GM21381 (cell line): ENCODE measurements at regions not wholly inside any gene's neighbourhood (a gene's known extent, or its start where the extent isn't known, plus 50 kb on each side); places are given as distances from the start of the nearest gene placed in this dataset.

ENCODE experiments used
- ATAC-seq: cut with Tn5 transposase; IDR thresholded peaks from one replicate; pipeline ENCODE4 v1.9.1; 2021; ENCODE audit warnings: mild to moderate bottlenecking, moderate library complexity; ENCODE audit not compliant: unreplicated experiment

DNA sequence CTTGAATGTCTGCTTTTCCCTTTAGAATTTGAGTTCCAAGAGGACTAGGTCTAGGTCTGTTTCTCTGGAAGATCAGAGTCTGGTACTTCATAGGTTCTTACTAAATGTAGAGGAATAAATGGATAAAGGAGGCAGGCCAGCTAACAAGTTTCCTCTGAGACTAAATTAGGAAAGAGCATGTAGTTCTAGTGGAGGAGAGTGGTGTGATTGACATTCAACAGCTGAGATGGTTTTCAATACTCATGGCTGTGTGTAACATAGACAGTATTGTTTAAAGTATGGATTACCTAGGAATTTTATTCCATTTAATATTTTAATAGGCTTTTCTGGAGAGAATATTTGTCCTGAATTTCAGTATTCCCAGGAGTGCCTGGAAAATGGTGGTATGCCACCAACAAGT is 364.7 kb downstream of the METTL15 start:
- no peak for ATAC-seq

DNA sequence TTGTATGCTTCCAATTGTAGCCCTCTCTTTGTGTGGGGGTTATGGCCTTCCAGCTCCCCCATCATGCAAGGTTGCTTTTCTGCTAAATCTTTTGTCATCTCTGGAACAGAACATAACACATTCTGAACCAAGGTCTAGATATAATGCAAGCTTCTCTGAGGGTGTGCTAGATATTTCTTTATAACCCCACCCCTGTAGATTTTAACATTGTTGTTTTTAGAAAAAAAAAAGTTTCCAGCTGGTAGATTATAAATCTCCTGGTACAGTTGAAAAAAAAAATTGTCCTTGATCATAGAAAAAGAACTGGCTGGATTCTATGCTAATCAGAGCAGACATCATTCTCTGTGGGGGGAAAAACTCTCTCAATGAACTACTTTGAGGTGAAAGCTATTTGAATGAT is 363.3 kb downstream of the METTL15 start:
- ATAC-seq, result no peak

DNA sequence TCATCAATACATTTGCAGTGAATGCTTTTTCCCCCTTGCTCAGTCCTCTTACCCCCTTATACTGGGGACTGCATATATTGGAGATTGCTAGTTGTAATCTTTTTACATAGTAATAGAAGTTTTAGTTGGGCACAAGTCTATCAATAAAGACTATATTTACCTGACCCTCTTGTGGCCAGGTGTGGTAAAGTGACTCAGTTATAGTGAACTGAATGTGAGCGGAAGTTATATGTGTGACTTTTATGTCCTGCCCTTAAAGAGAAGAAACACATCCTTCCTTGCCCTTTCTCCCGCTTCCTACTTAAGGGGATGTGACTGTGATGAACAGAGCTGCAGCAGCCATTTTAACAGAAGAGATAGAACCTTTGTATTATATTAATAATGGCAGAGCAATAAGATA is 362.0 kb downstream of the METTL15 start:
- ATAC-seq, result no peak

DNA sequence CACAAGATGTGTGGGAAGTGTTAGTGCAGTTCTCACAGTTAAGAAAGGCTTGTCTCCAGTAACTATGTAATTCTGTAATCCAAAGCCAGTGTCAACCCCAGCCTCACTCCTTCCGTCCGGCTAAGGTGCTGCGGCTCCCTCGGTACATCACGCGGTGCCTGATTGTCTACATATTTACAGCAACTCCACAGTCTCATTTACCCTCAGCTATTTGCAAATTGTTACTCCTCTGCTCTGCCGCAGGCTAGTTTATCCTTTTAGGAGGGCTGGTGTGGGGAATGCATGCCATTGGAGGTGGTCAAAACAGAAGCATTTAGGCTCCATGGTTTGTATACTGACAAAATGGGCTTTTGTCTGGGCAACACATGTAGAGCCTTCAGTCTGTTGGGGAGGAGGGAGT is 358.3 kb downstream of the METTL15 start:
- ATAC-seq, result no peak

DNA sequence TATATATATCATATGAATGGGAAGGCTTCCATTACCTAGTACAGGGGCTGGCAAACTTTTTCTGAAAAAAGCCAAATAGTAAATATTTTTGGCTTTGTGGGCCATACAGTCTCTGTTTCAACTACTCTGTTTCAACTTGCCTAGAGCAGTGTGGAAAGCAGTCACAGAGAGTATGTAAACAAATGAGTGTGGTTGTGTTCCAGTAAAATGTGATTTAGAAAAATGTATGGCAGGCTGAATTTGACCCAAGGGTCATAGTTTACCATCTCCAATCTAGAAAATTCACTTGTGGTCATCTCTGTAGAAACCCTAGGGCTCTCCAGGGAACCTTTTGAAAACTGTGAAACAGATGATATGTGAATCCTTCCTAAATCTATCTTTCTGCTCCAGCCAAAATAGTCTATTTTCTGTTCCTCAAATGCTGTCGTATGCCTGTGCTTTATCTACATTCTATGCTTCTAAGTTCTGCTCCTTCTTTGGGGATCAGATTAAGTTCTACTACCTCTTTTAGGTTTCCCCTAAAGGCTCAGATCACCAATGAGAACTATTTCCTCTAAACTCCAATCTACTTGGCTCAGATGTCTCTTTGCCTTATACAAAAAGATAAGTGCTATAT is 356.2 kb downstream of the METTL15 start:
- no peak for ATAC-seq

DNA sequence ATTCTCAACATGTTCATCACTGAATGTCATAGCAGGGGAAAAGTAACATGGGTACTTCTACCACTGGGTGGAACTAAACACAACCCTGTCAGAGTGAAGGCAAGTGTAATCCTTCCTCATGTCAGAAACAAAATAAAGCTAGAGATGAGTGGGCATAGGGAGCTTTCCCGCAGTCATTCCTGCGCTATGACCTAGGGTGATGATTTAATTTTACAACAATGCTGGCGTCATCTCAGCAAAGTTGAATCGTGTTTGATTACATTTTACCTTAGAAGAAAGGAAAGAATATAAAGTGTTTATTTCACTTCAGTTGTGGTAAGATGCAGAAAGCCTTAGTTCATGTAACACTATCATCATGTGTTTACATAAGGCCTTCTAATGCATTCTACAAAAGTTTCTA is 355.6 kb downstream of the METTL15 start:
- no peak for ATAC-seq

DNA sequence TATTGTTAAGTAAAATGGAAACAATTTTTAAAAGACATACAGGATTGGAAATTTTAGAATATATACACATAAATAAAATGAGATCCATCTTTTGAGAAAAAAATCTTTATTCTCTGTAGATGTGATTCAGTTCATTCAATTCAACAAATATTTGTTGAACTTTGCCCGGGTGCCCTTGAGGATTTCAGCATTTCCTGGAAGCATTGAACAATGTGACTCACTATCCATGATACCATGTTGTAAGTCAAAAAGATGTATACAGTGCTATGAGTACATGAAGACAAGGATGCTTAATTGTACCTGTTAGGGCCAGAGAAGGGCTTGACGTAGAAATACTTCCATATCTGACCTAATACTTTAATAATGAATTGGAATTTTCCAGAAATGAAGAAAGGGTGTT is 353.7 kb downstream of the METTL15 start:
- ATAC-seq, result no peak

DNA sequence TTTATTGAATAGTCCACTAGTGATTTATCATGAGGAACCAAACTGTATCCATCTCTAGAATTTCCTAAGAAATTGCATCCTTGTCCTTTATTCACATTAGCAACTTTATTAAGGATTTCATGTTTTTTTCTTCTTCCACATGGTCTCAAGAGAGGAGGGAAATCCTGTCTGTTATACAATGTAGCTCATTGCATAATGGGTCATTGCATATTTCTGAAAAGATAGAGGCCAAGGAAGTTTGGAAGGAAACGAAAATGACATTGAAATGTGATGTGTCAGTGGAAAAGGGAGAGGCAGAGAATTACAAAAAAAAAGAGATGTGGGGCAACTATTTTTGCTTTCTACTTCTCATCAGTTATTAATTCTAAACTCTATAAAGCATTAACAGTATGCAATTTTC is 353.1 kb downstream of the METTL15 start:
- ATAC-seq, result no peak

DNA sequence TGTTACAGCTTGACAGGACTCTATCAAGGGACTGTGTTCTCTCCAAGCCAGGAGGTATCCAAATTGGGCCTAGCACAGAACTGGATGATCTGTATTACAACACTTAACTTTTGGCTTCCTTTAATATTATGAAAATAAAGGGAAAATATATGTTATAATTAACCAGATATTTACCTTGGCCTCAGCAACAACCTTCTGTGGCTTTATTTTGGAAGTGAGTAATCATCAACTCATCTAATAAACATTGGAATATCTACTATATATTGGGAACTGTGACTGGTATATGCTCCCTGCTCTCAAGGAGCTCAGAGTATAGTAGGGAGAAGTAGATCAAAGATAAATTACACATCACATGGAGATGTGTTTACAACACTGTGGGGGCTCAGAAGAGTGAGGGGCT is 352.2 kb downstream of the METTL15 start:
- no peak for ATAC-seq

DNA sequence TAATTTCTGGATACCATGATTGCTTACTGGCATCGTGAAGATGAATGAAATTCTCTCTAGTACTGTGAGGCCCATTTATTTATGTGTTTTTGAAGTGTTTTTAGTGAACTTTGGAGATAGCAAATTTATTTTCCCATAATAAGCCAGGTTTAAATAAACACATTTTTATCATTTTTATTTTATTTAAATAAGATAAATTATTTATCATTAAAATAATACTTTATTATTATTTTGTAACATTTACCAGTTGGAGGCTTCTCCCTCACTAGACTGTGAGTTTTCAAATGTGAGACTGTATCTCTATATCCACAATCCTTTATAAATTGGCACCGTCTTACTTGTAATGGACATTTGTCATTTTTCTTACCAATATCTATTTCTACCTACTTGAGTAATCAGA is 351.7 kb downstream of the METTL15 start:
- no peak for ATAC-seq

DNA sequence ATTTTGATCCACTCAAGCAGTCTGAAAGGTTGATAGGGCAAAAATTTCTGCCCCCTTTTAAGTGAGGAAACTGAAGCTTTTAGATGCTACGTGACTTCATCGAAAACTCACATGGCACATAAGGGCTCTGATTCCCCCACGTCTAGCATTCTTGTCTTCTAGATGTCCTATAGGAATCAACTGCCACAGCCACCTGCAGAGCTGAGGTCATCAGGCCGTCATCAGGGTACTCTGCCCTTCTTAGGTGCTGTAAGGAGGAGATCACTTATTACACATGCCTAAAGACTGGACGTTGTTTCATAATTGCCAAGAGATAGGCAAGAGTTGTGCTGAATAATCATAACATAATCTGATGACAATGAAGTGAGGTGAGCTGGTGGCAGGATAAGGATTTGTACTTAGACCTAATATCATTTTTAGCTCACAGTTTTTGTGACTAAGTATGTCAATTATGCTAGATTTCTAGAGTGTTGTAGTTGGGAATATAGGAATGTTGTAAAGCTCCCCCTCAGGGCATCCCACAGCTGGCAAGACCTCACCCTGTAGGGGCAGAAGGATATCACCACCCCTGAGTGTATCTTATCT is 349.4 kb downstream of the METTL15 start:
- ATAC-seq, result no peak

DNA sequence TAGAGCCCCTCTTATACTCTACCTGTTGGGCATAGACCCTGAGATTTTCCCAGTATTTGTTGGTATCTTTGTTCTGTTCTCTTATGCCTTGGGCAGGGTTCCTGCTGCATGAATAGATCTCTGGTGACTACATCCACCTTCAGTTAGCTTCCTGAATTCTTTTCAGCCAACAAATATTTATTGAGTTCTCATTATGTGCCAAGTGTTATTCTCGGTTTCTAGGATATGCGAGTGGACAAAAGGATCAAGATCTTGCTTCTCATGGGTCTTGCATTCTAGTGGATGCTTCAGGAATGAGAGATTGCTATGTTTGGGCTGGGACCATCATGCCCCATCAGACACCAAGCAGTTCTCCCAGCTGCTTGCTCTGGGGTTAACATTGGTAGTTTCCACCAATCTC is 340.0 kb downstream of the METTL15 start:
- no peak for ATAC-seq

DNA sequence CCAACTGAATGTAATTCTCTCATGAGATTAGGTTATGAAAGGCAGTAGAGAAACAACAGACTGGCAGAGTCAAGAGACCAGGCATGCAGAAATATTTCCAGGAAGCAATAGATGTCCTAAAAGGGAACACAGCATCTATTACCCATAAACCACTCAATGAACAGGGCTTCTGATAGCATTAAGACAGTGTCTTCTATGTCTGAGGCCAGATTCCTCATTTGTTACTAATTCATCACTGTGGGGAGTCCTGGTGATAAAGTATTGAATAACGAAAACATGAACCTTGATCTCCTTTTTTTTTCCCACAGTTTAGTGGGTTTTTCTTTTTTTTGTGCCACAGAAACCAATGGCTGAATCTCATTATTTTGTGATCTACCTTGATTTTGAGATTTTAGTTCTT is 339.0 kb downstream of the METTL15 start:
- no peak for ATAC-seq

DNA sequence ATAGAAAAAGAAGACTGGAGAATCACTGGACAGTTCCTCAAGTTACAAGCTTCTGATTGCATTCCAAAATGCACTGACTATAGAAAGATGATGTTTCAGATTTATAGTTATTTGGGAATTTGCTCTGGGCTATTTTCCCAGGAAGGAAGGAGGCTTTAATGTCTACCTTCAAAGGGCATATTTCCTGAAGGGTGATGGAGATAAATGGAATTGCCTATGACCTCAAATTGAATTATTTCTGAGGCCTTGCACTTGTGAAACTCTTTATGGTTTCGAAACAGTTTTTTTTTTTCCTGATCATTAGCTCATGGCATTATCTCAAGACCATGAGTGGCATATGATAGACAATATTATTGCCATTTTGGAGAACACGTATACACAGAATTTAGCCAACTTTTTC is 333.9 kb downstream of the METTL15 start:
- no peak for ATAC-seq

DNA sequence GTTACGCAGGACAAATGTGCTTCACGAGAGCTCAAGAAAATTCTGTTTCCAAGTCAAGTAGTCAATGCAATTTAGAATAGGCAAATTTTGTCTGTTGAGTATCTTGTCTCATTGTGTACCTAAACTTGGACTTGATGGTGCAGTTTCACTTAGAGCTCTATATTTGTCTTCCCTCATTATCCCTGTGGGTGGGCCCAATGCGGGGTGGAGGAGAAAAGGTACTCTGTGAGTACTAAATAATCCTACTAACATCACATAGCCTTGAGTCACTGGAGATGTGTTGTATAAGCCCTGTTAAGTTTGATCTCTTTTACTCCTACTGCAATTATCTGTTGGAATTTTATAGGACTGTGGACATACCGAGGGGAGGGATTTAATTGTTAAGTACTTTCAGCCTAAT is 331.2 kb downstream of the METTL15 start:
- ATAC-seq, result no peak

DNA sequence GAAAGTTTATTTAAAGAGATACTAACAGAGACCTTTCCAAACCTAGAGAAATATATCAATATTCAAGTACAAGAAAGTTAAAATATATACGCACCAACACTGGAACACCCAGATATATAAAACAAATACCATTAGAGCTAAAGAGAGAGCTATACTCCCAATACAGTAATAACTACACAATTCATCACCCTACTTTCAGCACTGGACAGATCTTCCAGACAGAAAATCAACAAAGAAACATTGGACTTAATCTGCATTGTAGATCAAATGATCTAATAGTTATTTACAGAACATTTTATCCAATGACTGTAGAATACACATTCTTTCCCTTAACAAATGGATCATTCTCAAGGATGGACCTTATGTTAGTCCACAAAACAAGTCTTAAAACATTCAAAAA is 311.9 kb downstream of the METTL15 start:
- no peak for ATAC-seq

DNA sequence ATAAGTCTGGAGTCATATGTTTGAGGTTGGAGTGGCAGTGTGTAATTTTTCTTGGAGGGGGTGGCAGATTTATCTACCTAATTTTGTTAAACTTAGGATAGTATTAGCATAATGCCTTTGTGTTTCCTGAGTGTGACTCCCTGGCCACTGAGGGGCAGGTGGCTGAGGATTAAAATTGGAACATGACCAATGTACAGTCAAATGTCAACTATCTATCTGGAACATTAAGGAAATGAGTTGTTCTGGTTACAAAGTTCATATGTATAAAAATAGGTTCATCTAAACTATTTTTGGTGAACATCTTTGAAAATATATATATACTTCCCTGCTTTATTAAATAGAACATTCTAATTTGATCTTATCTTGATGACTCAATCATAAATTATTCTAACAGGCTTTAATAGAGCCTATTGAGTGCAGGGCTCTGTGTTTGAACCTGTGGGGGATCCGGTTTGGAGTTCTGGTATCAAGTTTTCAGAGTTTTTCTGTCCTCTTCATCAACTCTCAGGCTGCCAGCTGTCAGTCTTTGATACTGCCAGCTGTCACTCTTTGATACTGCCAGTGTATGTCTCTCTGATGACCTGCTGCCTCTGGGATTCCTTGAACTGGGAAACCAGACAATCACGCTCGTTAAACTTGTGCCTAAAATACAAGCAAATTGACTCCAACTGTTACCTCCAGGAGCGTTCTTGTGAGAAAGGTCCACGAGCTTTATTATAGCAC is 309.6 kb downstream of the METTL15 start:
- no peak for ATAC-seq

DNA sequence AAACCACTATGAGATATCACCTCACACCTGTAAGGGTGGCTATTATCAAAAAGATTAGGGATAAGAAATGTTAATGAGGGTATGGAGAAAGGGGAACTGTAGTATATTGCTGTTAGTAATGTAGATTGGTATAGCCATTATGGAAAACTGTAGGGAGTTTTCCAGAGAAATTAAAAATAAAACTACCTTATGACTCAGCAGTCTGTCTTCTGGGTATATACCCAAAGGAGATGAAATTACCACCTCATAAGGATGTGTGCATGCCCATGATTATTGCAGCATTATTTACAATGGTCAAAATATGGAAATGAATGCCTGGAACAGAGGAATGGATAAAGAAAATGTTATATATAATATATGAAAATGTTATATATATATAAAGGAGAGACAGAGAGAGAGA is 303.8 kb downstream of the METTL15 start:
- ATAC-seq, result no peak

DNA sequence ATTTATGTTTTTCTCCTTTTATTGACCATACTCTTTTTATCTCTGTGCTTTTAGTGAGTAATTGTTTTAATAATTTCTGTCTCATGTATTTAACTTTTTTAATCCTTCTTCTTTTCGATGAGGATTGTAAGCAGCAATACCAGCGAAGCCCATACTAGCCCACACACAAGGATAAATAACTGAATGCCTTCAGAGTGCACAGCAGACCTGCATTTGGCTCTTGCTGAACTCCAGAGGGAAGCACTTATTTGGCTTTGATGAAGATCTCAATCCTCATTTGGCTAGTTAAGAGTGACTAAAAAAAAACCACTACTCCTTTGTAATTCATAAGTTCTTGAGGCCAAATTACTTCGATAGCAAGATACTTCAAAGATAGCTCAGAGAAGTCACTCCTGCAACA is 293.3 kb downstream of the METTL15 start:
- ATAC-seq, result no peak

DNA sequence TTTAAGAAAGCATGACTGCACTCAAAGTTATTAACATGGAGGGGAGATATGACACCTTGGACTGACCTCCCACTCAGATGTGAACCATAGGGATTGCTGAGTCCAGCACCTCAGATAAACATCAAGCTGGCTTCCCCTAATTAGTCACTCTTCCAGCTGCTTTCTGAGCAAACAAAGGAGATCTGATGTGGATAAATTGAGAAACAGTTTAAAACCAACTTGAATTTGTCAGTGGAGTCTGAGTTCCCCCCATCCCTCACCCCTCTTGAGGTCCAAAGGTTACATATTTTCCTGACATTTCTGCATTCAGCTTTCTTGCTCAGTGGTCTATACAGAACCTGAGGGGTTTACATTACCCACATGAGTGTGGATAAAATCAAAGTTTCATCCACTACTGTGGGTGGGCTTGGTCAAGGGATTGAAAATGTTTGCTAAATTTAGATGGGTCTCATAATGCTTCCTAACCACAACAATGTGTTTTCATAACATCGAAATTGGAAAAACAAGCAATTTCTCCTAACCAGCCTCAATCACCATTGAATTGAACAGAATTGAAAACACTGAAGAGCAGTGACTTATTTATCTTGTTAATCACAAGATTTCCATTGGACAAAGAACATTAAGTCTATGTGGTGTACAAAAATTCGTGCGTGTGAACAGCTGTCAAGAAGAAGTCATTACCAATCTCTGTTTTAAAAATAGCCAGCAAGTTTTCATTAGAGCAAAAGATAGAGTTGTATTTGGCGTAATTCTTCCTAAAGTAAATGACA is 292.3 kb downstream of the METTL15 start:
- no peak for ATAC-seq

DNA sequence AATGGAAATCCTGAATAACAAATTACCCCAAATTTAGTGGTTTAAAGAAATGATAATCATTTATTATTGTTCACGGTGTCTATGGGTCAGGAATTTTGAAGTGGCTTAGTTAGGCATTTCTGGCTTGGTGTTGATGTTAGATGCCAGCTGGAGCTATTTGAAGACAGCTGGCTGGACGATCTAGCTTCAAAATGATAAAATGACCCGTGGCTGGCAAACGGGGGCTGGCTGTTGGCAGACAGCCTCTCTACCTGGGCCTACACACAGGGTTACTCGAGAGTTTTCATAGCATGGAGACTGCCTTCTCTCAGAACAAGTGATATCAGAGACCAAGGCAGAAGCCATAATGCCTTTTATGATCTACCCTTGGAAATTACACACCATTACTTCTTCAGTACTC is 285.2 kb downstream of the METTL15 start:
- no peak for ATAC-seq

DNA sequence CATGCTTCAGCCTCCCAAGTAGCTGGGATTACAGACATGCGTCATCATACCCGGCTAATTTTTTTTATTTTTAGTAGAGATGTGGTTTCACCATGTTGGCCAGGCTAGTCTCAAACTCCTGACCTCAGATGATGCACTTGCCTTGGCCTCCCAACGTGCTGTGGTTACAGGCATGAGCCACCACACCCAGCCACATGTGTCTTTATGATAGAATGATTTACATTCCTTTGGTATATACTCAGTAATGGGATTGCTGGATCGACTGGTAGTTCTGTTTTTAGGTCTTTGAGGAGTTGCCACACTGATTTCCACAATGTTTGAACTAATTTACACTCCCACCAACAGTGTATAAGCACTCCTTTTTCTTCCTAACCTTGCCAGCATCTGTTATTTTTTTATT is 276.2 kb downstream of the METTL15 start:
- ATAC-seq, result no peak
